Endodermal cell (in vitro differentiated cells): ENCODE measurements at regions not wholly inside any gene's neighbourhood (a gene's known extent, or its start where the extent isn't known, plus 50 kb on each side); places are given as distances from the start of the nearest gene placed in this dataset.

Experiments
- DNase-seq: peaks from one replicate; pipeline ENCODE4 v3.0.0-alpha.2; 2017
- H3K27ac ChIP-seq: 2 replicates; pipeline ENCODE4 v1.5.1; 2013; ENCODE audit warnings: mild to moderate bottlenecking, low read depth, low read length, moderate library complexity
- H3K27me3 ChIP-seq: 2 replicates; pipeline ENCODE4 v1.6.1; 2013; ENCODE audit warnings: mild to moderate bottlenecking, low read length, moderate library complexity; ENCODE audit not compliant: insufficient read depth, control insufficient read depth, poor library complexity, severe bottlenecking
- H3K36me3 ChIP-seq: 2 replicates; pipeline ENCODE4 v1.7.0; 2013; ENCODE audit warnings: mild to moderate bottlenecking, low read length, moderate library complexity; ENCODE audit not compliant: control insufficient read depth, insufficient read depth
- H3K4me1 ChIP-seq: one replicate; pipeline ENCODE4 v1.7.0; 2013; ENCODE audit warnings: low read length; ENCODE audit not compliant: control insufficient read depth, insufficient read depth
- H3K4me3 ChIP-seq: 2 replicates; pipeline ENCODE4 v1.5.1; 2013; ENCODE audit warnings: mild to moderate bottlenecking, low read length, moderate library complexity
- H3K9ac ChIP-seq: 2 replicates; pipeline ENCODE4 v1.6.1; 2013; ENCODE audit warnings: mild to moderate bottlenecking, low read length, moderate library complexity; ENCODE audit not compliant: poor library complexity, severe bottlenecking; ENCODE audit errors: extremely low read depth
- H3K9me3 ChIP-seq: 2 replicates; pipeline ENCODE4 v1.6.1; 2013; ENCODE audit warnings: mild to moderate bottlenecking, low read length, moderate library complexity; ENCODE audit not compliant: control insufficient read depth
- H3K27ac Mint-ChIP-seq: 2 replicates; pipeline ENCODE4 v1.8.0; 2020; ENCODE audit warnings: mixed read lengths
- H3K27me3 Mint-ChIP-seq: 2 replicates; pipeline ENCODE4 v1.8.0; 2021; ENCODE audit warnings: mild to moderate bottlenecking, mixed read lengths; ENCODE audit not compliant: insufficient read depth
- H3K36me3 Mint-ChIP-seq: 2 replicates; pipeline ENCODE4 v1.8.0; 2020; ENCODE audit warnings: low read depth, mixed read lengths
- H3K4me1 Mint-ChIP-seq: 2 replicates; pipeline ENCODE4 v1.8.0; 2020; ENCODE audit warnings: mixed read lengths
- H3K4me3 Mint-ChIP-seq: 2 replicates; pipeline ENCODE4 v1.8.0; 2020; ENCODE audit warnings: mild to moderate bottlenecking, moderate library complexity, mixed read lengths
- H3K9me3 Mint-ChIP-seq: 2 replicates; pipeline ENCODE4 v1.8.0; 2020; ENCODE audit warnings: mild to moderate bottlenecking, mixed read lengths
- WGBS, 2 experiments: methylation state at CpG; one replicate each; pipeline versions ENCODE4 v1.1.5 to v1.1.7; 2013; ENCODE audit warnings: missing lambda C conversion rate in 2 of 2, mixed read lengths in 1 of 2; ENCODE audit not compliant: insufficient coverage in 1 of 2, insufficient read length in 1 of 2; 5-methylcytosine and 5-hydroxymethylcytosine counted together
- TF ChIP-seq, protein P1 (sequence below): fragments of 200-600 bp; sonication (generic); conservative IDR thresholded peaks from 2 replicates; pipeline ENCODE4 v1.5.0; 2021; ENCODE audit warnings: antibody characterized with exemption, mild to moderate bottlenecking

DNA sequence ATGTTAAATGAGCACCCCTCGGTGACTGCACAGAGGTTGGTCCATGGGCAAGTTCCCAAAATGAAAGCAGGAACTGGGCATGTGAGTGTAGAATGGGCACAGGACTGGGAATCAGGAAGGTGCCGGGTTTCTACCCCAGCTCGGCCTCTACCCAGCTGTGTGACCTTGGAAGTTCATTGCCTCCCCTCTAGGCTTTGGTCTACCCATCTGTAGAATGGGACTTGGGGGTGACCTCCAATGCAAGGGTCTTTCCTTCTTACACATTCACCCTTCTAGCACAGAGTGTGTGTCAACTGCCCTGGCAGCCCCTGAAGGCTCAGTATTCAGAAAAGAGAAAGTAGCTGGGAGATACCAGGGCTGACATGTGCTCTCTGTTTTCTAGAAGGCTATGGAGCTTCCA, 72.3 kb upstream of the PIAS1 start:
- no peaks in the 10 kb centered on the region for H3K36me3 ChIP-seq
- TF ChIP-seq, protein P1, sequence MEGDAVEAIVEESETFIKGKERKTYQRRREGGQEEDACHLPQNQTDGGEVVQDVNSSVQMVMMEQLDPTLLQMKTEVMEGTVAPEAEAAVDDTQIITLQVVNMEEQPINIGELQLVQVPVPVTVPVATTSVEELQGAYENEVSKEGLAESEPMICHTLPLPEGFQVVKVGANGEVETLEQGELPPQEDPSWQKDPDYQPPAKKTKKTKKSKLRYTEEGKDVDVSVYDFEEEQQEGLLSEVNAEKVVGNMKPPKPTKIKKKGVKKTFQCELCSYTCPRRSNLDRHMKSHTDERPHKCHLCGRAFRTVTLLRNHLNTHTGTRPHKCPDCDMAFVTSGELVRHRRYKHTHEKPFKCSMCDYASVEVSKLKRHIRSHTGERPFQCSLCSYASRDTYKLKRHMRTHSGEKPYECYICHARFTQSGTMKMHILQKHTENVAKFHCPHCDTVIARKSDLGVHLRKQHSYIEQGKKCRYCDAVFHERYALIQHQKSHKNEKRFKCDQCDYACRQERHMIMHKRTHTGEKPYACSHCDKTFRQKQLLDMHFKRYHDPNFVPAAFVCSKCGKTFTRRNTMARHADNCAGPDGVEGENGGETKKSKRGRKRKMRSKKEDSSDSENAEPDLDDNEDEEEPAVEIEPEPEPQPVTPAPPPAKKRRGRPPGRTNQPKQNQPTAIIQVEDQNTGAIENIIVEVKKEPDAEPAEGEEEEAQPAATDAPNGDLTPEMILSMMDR = no peak
- no peak overlapping the region for H3K4me3 ChIP-seq
- Mint-ChIP-seq H3K36me3 (peaks cover 2% of the 10 kb centered on the region), H3K27me3 (no peaks in the 10 kb centered on the region), H3K9me3 (peaks cover 27% of the 10 kb centered on the region), H3K4me3 (no peak overlapping the region), H3K27ac (no peak overlapping the region), H3K4me1 (peaks cover 5% of the 10 kb centered on the region)
- H3K27me3 ChIP-seq = no peaks in the 10 kb centered on the region
- peaks cover 14% of the 10 kb centered on the region for H3K9me3 ChIP-seq
- no peak overlapping the region for H3K9ac ChIP-seq
- H3K4me1 ChIP-seq = no peaks in the 10 kb centered on the region
- WGBS, 2 experiments = 83 to 99% methylated on average over 1 to 3 of the region's 3 CpGs
- DNase-seq = no peak
- no peak overlapping the region for H3K27ac ChIP-seq

DNA sequence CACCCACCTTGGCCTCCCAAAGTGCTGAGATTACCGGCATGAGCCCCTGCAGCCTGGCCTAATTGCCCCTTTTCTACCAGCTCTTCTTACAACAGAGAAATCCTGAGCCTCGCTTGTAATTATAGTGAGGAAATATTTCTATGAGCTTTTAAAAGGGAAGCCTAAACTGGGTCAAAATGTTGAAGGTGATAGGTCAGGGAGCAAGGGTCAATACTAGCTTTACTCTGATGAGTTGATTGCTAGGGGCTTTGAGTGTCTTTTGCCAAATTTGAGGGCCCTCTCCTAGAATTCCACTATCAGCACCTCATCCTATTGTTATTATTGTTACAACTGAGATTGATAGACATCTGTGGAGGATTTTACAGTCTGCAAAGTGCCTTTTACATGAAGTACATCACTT, 62.4 kb upstream of the PIAS1 start:
- Mint-ChIP-seq H3K36me3 (no peaks in the 10 kb centered on the region), H3K4me1 (peaks cover 5% of the 10 kb centered on the region), H3K4me3 (no peak overlapping the region), H3K27ac (no peak overlapping the region), H3K27me3 (peaks cover 15% of the 10 kb centered on the region), H3K9me3 (no peaks in the 10 kb centered on the region)
- DNase-seq = no peak
- Histone ChIP-seq H3K27me3 (no peaks in the 10 kb centered on the region), H3K9ac (no peak overlapping the region), H3K4me3 (no peak overlapping the region), H3K27ac (no peak overlapping the region), H3K36me3 (no peaks in the 10 kb centered on the region), H3K9me3 (no peaks in the 10 kb centered on the region), H3K4me1 (peaks cover 5% of the 10 kb centered on the region)
- TF ChIP-seq, protein P1 = no peak
- WGBS, 2 experiments = 80 to 94% methylated on average over 1 to 2 of the region's 2 CpGs

DNA sequence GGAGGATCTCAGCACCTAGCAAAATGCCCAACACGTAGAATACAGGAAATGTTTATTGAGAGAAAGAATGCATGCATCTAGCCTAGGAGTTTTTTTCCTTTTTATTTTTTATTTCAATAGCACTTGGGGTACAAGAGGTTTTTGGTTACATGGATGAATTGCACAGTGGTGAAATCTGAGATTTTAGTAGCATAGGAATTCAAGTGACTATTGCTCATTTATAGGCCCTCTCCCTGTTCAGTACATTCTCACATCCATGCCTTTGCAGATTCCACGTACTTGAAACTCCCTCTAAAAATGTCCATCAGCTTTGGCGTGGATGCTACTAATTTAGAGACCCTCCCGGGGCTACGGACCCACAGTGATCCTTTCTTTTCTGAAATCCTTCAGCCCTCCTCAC, 61.7 kb upstream of the PIAS1 start:
- H3K27me3 ChIP-seq = no peaks in the 10 kb centered on the region
- H3K9me3 ChIP-seq = no peaks in the 10 kb centered on the region
- no peaks in the 10 kb centered on the region for H3K9me3 Mint-ChIP-seq
- 94 to 97% methylated on average over 5 of the region's 5 CpGs for WGBS, 2 experiments
- no peak overlapping the region for H3K27ac Mint-ChIP-seq
- H3K36me3 Mint-ChIP-seq = no peaks in the 10 kb centered on the region
- no peak overlapping the region for H3K4me3 Mint-ChIP-seq
- TF ChIP-seq, protein P1 = no peak
- no peak overlapping the region for H3K27ac ChIP-seq
- no peaks in the 10 kb centered on the region for H3K36me3 ChIP-seq
- H3K4me3 ChIP-seq = no peak overlapping the region
- peaks cover 12% of the 10 kb centered on the region for H3K27me3 Mint-ChIP-seq
- H3K9ac ChIP-seq = no peak overlapping the region
- DNase-seq = no peak
- peaks cover under 1% of the 10 kb centered on the region for H3K4me1 Mint-ChIP-seq
- H3K4me1 ChIP-seq = no peaks in the 10 kb centered on the region
